ENCODE measurements at regions not wholly inside any gene's neighbourhood (a gene's known extent, or its start where the extent isn't known, plus 50 kb on each side); places are given as distances from the start of the nearest gene placed in this dataset.

DNA sequence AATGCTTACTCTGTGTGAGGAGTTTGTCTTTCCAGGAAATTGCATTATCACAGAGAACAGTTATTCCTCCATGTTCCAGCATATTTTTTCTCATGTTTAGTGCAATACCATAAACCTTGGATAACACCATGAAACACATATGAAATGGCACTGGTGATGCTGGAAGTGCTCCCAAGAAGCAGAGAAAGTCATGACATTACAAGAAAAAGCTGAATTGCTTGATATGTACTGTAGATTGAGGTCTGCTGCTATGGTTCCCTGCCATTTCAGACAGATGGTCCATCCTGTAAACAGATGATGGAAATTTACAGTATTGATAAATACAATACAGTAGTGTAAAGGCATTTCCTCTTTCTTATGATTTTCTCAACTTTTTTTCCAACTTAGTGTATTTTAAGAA, 422.1 kb downstream of the LRRIQ3 start:
- TF ChIP-seq POLR2A (IDR thresholded peaks at IDR 0.05; ENCODE audit: low read length), result no peak
- TF ChIP-seq GATA1 (IDR thresholded peaks at IDR 0.05; ENCODE audit: low read depth, low read length), result no peak

Measured in erythroblast (primary cell).